ENCODE measurements at regions not wholly inside any gene's neighbourhood (a gene's known extent, or its start where the extent isn't known, plus 50 kb on each side); places are given as distances from the start of the nearest gene placed in this dataset.

- no peak for TF ChIP-seq POLR2AphosphoS5 (IDR thresholded peaks at IDR 0.05; ENCODE audit: borderline replicate concordance, low read depth, low read length)
- TF ChIP-seq EZH2 (IDR thresholded peaks at IDR 0.05): no peak
- no peak for TF ChIP-seq FOXP2 (optimal IDR thresholded peaks at IDR 0.05; ENCODE audit: control extremely low read depth, extremely low read length, insufficient read depth)
Measured at GRCh38 chr2:64391424-64391823, 62.5 kb upstream of the LGALSL start.
